ENCODE measurements at regions not wholly inside any gene's neighbourhood (a gene's known extent, or its start where the extent isn't known, plus 50 kb on each side); places are given as distances from the start of the nearest gene placed in this dataset.
"Not testable (repeated sequence)": the region's sequence is repeated elsewhere in the genome, so short reads cannot be mapped to it uniquely, and the experiment has no call there.

- H3K4me3 Mint-ChIP-seq: no peak overlapping the region
- H3K27ac Mint-ChIP-seq: no peak overlapping the region
- DNase-seq (no peak), ATAC-seq (no peak)
- CTCF ChIA-PET: no interaction called here
- H3K36me3 Mint-ChIP-seq (ENCODE audit: low read depth): no peaks in the 10 kb centered on the region
- peaks cover 29% of the 10 kb centered on the region for H3K27me3 Mint-ChIP-seq (ENCODE audit: low read depth)
- no peaks in the 10 kb centered on the region for H3K9me3 Mint-ChIP-seq (ENCODE audit: insufficient read depth)
- POLR2A ChIA-PET: no interaction called here
- H3K4me1 Mint-ChIP-seq (ENCODE audit: low read depth): no peaks in the 10 kb centered on the region
These were observed 112.1 kb upstream of the FHL2 start for GRCh38 chr2:105510761-105511528.

GRCh38 chr2:105509269-105510086 is 110.6 kb upstream of the FHL2 start:
- ChIA-PET POLR2A (no interaction called here), CTCF (interaction anchor here (1.5 kb wide), 1 partner anchor 141 kb away, joined by 3 read pairs; no protein-coding TSS in a partner anchor)
- Mint-ChIP-seq H3K27me3 (ENCODE audit: low read depth) (peaks cover 26% of the 10 kb centered on the region), H3K27ac (no peak overlapping the region), H3K36me3 (ENCODE audit: low read depth) (no peaks in the 10 kb centered on the region), H3K9me3 (ENCODE audit: insufficient read depth) (no peaks in the 10 kb centered on the region), H3K4me1 (ENCODE audit: low read depth) (no peaks in the 10 kb centered on the region), H3K4me3 (no peak overlapping the region)
- no peak for ATAC-seq
- DNase-seq: no peak

- POLR2A ChIA-PET; H3K4me1 Mint-ChIP-seq (ENCODE audit: low read depth): not testable (repeated sequence)
These were observed 108.0 kb upstream of the FHL2 start for GRCh38 chr2:105506860-105507259.

GRCh38 chr2:105504459-105504858 is 105.6 kb upstream of the FHL2 start:
- H3K36me3 Mint-ChIP-seq (ENCODE audit: low read depth): no peaks in the 10 kb centered on the region
- CTCF ChIA-PET: no interaction called here
- POLR2A ChIA-PET: no interaction called here
- peaks cover 3% of the 10 kb centered on the region for H3K4me1 Mint-ChIP-seq (ENCODE audit: low read depth)
- DNase-seq (no peak), ATAC-seq (no peak)
- no peak overlapping the region for H3K27ac Mint-ChIP-seq
- H3K4me3 Mint-ChIP-seq: no peak overlapping the region
- peaks cover 10% of the 10 kb centered on the region for H3K27me3 Mint-ChIP-seq (ENCODE audit: low read depth)
- H3K9me3 Mint-ChIP-seq (ENCODE audit: insufficient read depth): no peaks in the 10 kb centered on the region

More at GRCh38 chr2:105506860-105507259, 108.0 kb upstream of the FHL2 start:
- H3K4me3 Mint-ChIP-seq; CTCF ChIA-PET; H3K9me3 Mint-ChIP-seq (ENCODE audit: insufficient read depth); H3K36me3 Mint-ChIP-seq (ENCODE audit: low read depth); DNase-seq; H3K27ac Mint-ChIP-seq; ATAC-seq: not testable (repeated sequence)
- peaks cover 16% of the 10 kb centered on the region for H3K27me3 Mint-ChIP-seq (ENCODE audit: low read depth)

- ATAC-seq (no peak), DNase-seq (no peak)
- H3K4me3 Mint-ChIP-seq: no peak overlapping the region
- H3K36me3 Mint-ChIP-seq (ENCODE audit: low read depth): no peaks in the 10 kb centered on the region
- H3K27me3 Mint-ChIP-seq (ENCODE audit: low read depth): peaks cover 12% of the 10 kb centered on the region
- H3K27ac Mint-ChIP-seq: no peak overlapping the region
- no peaks in the 10 kb centered on the region for H3K9me3 Mint-ChIP-seq (ENCODE audit: insufficient read depth)
- ChIA-PET POLR2A (no interaction called here), CTCF (no interaction called here)
- H3K4me1 Mint-ChIP-seq (ENCODE audit: low read depth): peaks cover 3% of the 10 kb centered on the region
These were observed 103.9 kb upstream of the FHL2 start for GRCh38 chr2:105502625-105503334.

GRCh38 chr2:105498281-105498846 is 99.5 kb upstream of the FHL2 start:
- ChIA-PET CTCF (no interaction called here), POLR2A (no interaction called here)
- peaks cover 6% of the 10 kb centered on the region for H3K27me3 Mint-ChIP-seq (ENCODE audit: low read depth)
- peaks cover 3% of the 10 kb centered on the region for H3K4me1 Mint-ChIP-seq (ENCODE audit: low read depth)
- H3K36me3 Mint-ChIP-seq (ENCODE audit: low read depth): no peaks in the 10 kb centered on the region
- H3K4me3 Mint-ChIP-seq: no peak overlapping the region
- peaks cover 2% of the 10 kb centered on the region for H3K9me3 Mint-ChIP-seq (ENCODE audit: insufficient read depth)
- no peak for ATAC-seq
- H3K27ac Mint-ChIP-seq: no peak overlapping the region
- no peak for DNase-seq

- Mint-ChIP-seq H3K27me3 (ENCODE audit: low read depth) (peaks cover 11% of the 10 kb centered on the region), H3K9me3 (ENCODE audit: insufficient read depth) (peaks cover 9% of the 10 kb centered on the region), H3K4me1 (ENCODE audit: low read depth) (peaks cover 3% of the 10 kb centered on the region), H3K4me3 (no peak overlapping the region), H3K27ac (no peak overlapping the region), H3K36me3 (ENCODE audit: low read depth) (peaks cover 3% of the 10 kb centered on the region)
- POLR2A ChIA-PET: interaction anchor here (0.7 kb wide), 1 partner anchor 70 kb away, joined by 3 read pairs; no protein-coding TSS in a partner anchor
- DNase-seq (no peak), ATAC-seq (no peak)
- CTCF ChIA-PET: no interaction called here
These were observed 98.2 kb upstream of the FHL2 start for GRCh38 chr2:105497094-105497493.

- H3K4me1 Mint-ChIP-seq (ENCODE audit: low read depth): peaks cover 3% of the 10 kb centered on the region
- ATAC-seq (no peak), DNase-seq (no peak)
- no peak overlapping the region for H3K27ac Mint-ChIP-seq
- H3K4me3 Mint-ChIP-seq: no peak overlapping the region
- peaks cover 9% of the 10 kb centered on the region for H3K9me3 Mint-ChIP-seq (ENCODE audit: insufficient read depth)
- peaks cover 15% of the 10 kb centered on the region for H3K27me3 Mint-ChIP-seq (ENCODE audit: low read depth)
- CTCF ChIA-PET: no interaction called here
- POLR2A ChIA-PET: no interaction called here
- peaks cover 3% of the 10 kb centered on the region for H3K36me3 Mint-ChIP-seq (ENCODE audit: low read depth)
These were observed 97.4 kb upstream of the FHL2 start for GRCh38 chr2:105496271-105496670.

- Mint-ChIP-seq H3K27ac (no peak overlapping the region), H3K27me3 (ENCODE audit: low read depth) (peaks cover 20% of the 10 kb centered on the region), H3K4me3 (no peak overlapping the region), H3K4me1 (ENCODE audit: low read depth) (no peaks in the 10 kb centered on the region), H3K9me3 (ENCODE audit: insufficient read depth) (peaks cover 9% of the 10 kb centered on the region), H3K36me3 (ENCODE audit: low read depth) (peaks cover 3% of the 10 kb centered on the region)
- POLR2A ChIA-PET: no interaction called here
- CTCF ChIA-PET: no interaction called here
- no peak for DNase-seq
- no peak for ATAC-seq
These were observed 96.0 kb upstream of the FHL2 start for GRCh38 chr2:105494683-105495425.

GRCh38 chr2:105490956-105491355 is 92.1 kb upstream of the FHL2 start:
- ChIA-PET POLR2A (no interaction called here), CTCF (interaction anchor here (1.1 kb wide), 1 partner anchor 54 kb away, joined by 3 read pairs; no protein-coding TSS in a partner anchor)
- H3K27ac Mint-ChIP-seq: no peak overlapping the region
- no peak for DNase-seq
- no peak overlapping the region for H3K4me3 Mint-ChIP-seq
- no peak for ATAC-seq
- H3K4me1 Mint-ChIP-seq (ENCODE audit: low read depth): no peaks in the 10 kb centered on the region
- peaks cover 9% of the 10 kb centered on the region for H3K9me3 Mint-ChIP-seq (ENCODE audit: insufficient read depth)
- H3K27me3 Mint-ChIP-seq (ENCODE audit: low read depth): peaks cover 20% of the 10 kb centered on the region
- H3K36me3 Mint-ChIP-seq (ENCODE audit: low read depth): peaks cover 3% of the 10 kb centered on the region

- DNase-seq: no peak
- Mint-ChIP-seq H3K36me3 (ENCODE audit: low read depth) (peaks cover 3% of the 10 kb centered on the region), H3K27ac (no peak overlapping the region), H3K9me3 (ENCODE audit: insufficient read depth) (peaks cover 9% of the 10 kb centered on the region), H3K27me3 (ENCODE audit: low read depth) (peaks cover 20% of the 10 kb centered on the region), H3K4me3 (no peak overlapping the region), H3K4me1 (ENCODE audit: low read depth) (no peaks in the 10 kb centered on the region)
- no peak for ATAC-seq
- ChIA-PET CTCF (no interaction called here), POLR2A (no interaction called here)
These were observed 91.4 kb upstream of the FHL2 start for GRCh38 chr2:105490204-105490603.
